AG09309 (cell line): ENCODE measurements at regions not wholly inside any gene's neighbourhood (a gene's known extent, or its start where the extent isn't known, plus 50 kb on each side); places are given as distances from the start of the nearest gene placed in this dataset.

Experiments
- DNase-seq: peaks from one replicate; pipeline ENCODE4 v3.0.0-alpha.2; 2010; ENCODE audit warnings: low read depth
- H3K4me3 ChIP-seq: 2 replicates; pipeline ENCODE4 v1.5.1; 2011; ENCODE audit warnings: mild to moderate bottlenecking, low read depth, low read length, moderate library complexity; ENCODE audit not compliant: control insufficient read depth
- TF ChIP-seq, protein P1 (sequence below): IDR thresholded peaks from 2 replicates; pipeline ENCODE4 v1.5.1; 2011; ENCODE audit warnings: mild to moderate bottlenecking, low read depth, low read length, inconsistent platforms; ENCODE audit not compliant: insufficient read depth, control insufficient read depth; ENCODE audit errors: missing control alignments

DNA sequence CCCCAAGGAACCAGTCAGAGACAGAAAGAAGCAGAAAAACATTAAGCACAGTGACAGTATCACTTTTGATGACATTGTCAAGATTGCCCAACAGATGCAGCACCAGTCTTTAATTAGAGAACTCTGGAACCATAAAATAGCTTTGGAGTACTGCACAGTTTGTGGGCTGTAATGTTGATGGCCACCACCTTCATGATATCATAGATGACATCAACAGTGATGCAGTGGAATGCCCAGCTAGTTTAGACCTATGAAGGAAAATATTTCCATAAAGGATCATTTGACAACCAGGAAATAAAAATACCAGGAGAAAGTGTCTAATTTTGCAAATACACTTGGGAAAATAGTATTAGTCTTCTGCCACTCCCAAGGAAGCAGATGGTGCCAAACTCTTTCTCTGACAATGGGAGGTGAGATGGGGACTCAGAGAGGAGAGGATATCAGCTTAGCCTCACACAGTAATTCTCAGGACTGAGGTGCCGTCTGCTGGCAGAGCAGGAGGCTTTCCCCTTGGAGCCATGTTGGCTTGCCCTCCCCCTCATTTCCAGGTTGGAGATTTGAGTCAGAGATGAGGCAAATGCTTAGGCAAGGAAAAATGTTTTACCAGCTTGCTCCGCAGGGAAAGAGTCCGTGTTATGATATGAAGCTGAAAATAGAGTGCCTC, 107.5 kb upstream of the CELF4 start:
- TF ChIP-seq, protein P1, sequence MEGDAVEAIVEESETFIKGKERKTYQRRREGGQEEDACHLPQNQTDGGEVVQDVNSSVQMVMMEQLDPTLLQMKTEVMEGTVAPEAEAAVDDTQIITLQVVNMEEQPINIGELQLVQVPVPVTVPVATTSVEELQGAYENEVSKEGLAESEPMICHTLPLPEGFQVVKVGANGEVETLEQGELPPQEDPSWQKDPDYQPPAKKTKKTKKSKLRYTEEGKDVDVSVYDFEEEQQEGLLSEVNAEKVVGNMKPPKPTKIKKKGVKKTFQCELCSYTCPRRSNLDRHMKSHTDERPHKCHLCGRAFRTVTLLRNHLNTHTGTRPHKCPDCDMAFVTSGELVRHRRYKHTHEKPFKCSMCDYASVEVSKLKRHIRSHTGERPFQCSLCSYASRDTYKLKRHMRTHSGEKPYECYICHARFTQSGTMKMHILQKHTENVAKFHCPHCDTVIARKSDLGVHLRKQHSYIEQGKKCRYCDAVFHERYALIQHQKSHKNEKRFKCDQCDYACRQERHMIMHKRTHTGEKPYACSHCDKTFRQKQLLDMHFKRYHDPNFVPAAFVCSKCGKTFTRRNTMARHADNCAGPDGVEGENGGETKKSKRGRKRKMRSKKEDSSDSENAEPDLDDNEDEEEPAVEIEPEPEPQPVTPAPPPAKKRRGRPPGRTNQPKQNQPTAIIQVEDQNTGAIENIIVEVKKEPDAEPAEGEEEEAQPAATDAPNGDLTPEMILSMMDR: no peak
- DNase-seq: no peak
- H3K4me3 ChIP-seq: no peak overlapping the region

- TF ChIP-seq, protein P1: no peak
- H3K4me3 ChIP-seq: no peak overlapping the region
- no peak for DNase-seq
Measured at GRCh38 chr18:37672001-37672400, 106.4 kb upstream of the CELF4 start.

DNA sequence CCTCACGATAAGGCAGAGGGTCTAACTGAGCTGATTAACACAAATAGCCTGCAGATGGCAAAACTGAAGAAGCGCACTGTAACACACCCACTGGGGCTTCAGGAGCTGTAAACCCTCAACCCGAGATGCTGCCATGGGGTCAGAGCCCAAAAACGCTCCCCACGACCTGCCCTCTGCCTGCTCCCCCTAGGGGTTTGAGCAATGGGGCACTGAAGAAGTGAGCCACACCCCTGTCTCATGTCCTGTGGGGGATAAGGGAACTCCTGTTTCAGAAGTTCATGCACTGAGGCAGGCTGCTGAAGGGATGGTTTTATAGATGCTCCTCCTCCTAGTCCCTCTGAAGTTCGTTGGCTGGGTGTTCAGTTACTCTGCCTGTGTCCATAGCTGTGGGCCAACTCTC, 105.9 kb upstream of the CELF4 start:
- H3K4me3 ChIP-seq: no peak overlapping the region
- TF ChIP-seq, protein P1: no peak
- no peak for DNase-seq

- no peak overlapping the region for H3K4me3 ChIP-seq
- DNase-seq: no peak
Measured at GRCh38 chr18:37671119-37671518, 105.5 kb upstream of the CELF4 start.

DNA sequence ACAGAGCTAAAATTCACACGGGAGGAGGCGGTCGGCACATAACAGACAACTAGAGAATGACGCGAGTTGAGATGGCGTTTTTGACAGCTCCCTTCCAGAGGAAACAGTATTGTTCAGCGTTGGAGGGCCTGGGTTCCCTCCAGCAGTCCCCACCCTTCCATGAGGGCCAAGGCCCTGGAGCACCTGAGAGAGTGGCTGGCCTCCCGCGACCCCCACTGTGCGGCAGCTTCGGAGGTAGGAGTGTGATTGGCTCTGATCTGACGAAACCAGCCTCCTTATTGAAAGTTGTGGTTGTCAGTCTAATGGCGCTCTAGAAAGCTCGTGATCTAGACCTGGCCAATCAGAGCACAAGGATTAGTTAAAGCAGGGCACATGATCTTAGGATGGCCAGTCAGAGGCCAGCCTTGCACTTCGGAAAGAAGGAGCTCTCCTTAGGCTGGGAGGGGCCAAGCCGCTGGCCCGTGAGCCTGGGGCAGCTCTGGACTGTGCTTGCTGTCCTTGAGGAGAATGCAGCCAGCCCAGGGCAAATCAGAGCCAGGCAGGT, 104.5 kb upstream of the CELF4 start:
- DNase-seq: no peak
- TF ChIP-seq, protein P1: no peak
- no peak overlapping the region for H3K4me3 ChIP-seq

More at GRCh38 chr18:37671119-37671518, 105.5 kb upstream of the CELF4 start:
- TF ChIP-seq, protein P1: no peak

DNA sequence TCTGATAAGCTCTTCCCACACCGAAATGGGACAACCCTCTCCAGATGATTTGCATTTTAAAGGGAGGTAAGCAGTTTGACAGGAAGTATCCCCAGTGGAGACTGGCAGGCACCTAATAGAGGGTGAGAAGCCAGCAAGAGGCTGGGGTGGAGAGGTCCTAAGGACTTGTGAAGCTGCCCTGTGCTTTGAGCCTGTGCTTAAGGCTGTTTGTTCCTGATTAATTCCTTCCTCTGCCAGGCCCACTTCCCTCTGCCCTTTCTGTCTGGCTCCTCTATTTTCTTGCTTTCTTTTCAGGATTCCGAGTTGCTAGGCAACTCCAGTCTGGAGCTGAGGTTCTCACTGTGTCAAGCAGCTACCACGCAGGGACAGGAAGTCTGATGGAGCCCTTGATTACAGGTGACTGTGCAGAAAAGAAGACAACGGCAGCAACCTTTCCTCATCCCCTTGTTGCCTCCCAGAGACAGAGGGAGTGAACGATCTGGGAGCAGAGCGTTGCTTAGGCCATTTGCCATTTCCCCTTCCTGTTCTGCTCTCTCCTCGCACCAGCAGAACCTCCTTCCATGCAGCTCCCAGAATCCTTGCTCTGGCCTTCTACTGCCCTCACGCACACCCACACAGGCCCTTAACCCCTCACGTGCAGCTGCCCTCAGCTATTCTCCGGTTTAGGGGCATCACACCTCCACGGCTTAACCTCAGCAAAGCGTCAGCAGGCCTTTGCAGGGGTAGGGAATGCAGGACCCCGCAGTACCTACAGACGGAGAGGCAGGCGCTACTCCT, 103.6 kb upstream of the CELF4 start:
- TF ChIP-seq, protein P1: no peak
- no peak overlapping the region for H3K4me3 ChIP-seq
- DNase-seq: no peak
